ENCODE measurements at regions not wholly inside any gene's neighbourhood (a gene's known extent, or its start where the extent isn't known, plus 50 kb on each side); places are given as distances from the start of the nearest gene placed in this dataset.

- DNase-seq (ENCODE audit: low spot score) = no peak
These were observed 58.2 kb downstream of the MEX3B start for GRCh38 chr15:81987628-81988027.

- no peak for DNase-seq (ENCODE audit: low spot score)
These were observed 62.3 kb downstream of the MEX3B start for GRCh38 chr15:81983497-81983896.

GRCh38 chr15:81982808-81983207 lies 63.0 kb downstream of the MEX3B start:
- DNase-seq (ENCODE audit: low spot score) = no peak

GRCh38 chr15:81981908-81982307 lies 63.9 kb downstream of the MEX3B start:
- DNase-seq (ENCODE audit: low spot score) = no peak

- no peak for DNase-seq (ENCODE audit: low spot score)
These were observed 68.4 kb downstream of the MEX3B start for GRCh38 chr15:81977464-81977863.

GRCh38 chr15:81968691-81969090 lies 77.1 kb downstream of the MEX3B start:
- DNase-seq (ENCODE audit: low spot score) = no peak

GRCh38 chr15:81966631-81967030 lies 79.2 kb downstream of the MEX3B start:
- no peak for DNase-seq (ENCODE audit: low spot score)

- DNase-seq (ENCODE audit: low spot score) = no peak
These were observed 83.3 kb downstream of the MEX3B start for GRCh38 chr15:81962482-81962881.

- DNase-seq (ENCODE audit: low spot score) = no peak
These were observed 86.6 kb downstream of the MEX3B start for GRCh38 chr15:81959196-81959595.

GRCh38 chr15:81957698-81958097 lies 88.1 kb downstream of the MEX3B start:
- no peak for DNase-seq (ENCODE audit: low spot score)

- DNase-seq (ENCODE audit: low spot score) = no peak
These were observed 90.3 kb downstream of the MEX3B start for GRCh38 chr15:81955382-81956062.

- DNase-seq (ENCODE audit: low spot score) = no peak
These were observed 91.5 kb downstream of the MEX3B start for GRCh38 chr15:81954158-81954783.

- DNase-seq (ENCODE audit: low spot score) = no peak
These were observed 94.9 kb downstream of the MEX3B start for GRCh38 chr15:81950841-81951414.

GRCh38 chr15:81948751-81949150 lies 97.1 kb downstream of the MEX3B start:
- no peak for DNase-seq (ENCODE audit: low spot score)

- no peak for DNase-seq (ENCODE audit: low spot score)
These were observed 97.6 kb downstream of the MEX3B start for GRCh38 chr15:81948222-81948621.

- no peak for DNase-seq (ENCODE audit: low spot score)
These were observed 98.3 kb downstream of the MEX3B start for GRCh38 chr15:81947548-81947947.

- DNase-seq (ENCODE audit: low spot score) = peak; percentile 27
These were observed 100.7 kb downstream of the MEX3B start for GRCh38 chr15:81945014-81945615.

- DNase-seq (ENCODE audit: low spot score) = no peak
These were observed 103.1 kb downstream of the MEX3B start for GRCh38 chr15:81942655-81943195.

GRCh38 chr15:81942157-81942556 lies 103.7 kb downstream of the MEX3B start:
- no peak for DNase-seq (ENCODE audit: low spot score)

GRCh38 chr15:81941479-81941878 lies 104.3 kb downstream of the MEX3B start:
- DNase-seq (ENCODE audit: low spot score) = no peak

GRCh38 chr15:81940467-81941451 lies 105.1 kb downstream of the MEX3B start:
- no peak for DNase-seq (ENCODE audit: low spot score)
